DND-41 (cell line): ENCODE measurements at regions not wholly inside any gene's neighbourhood (a gene's known extent, or its start where the extent isn't known, plus 50 kb on each side); places are given as distances from the start of the nearest gene placed in this dataset.

Experiments used
- CTCF ChIP-seq: IDR thresholded peaks from 2 replicates; pipeline ENCODE4 v1.5.1; 2012; ENCODE audit warnings: borderline replicate concordance, low read length, moderate library complexity, mild to moderate bottlenecking; ENCODE audit not compliant: poor library complexity, severe bottlenecking; ENCODE audit errors: extremely low read depth
- EZH2 ChIP-seq: IDR thresholded peaks from 3 replicates; pipeline ENCODE4 v1.6.1; 2012; ENCODE audit warnings: borderline replicate concordance, low read depth, mild to moderate bottlenecking, moderate library complexity, low read length, inconsistent platforms; ENCODE audit not compliant: severe bottlenecking

- TF ChIP-seq CTCF (no peak), EZH2 (no peak)
Measured at GRCh38 chr10:109037978-109038377, 885.3 kb downstream of the XPNPEP1 start.
